H1 (cell line): ENCODE measurements at regions not wholly inside any gene's neighbourhood (a gene's known extent, or its start where the extent isn't known, plus 50 kb on each side); places are given as distances from the start of the nearest gene placed in this dataset.

Experiments used
- CTCF ChIA-PET: fragments of 300-600 bp; sonication (Branson Sonifier 250); formaldehyde crosslinking; loops from one replicate; lab custom pipeline; 2021; ENCODE audit not compliant: partially characterized antibody; lab: Charles Lee
- POLR2A ChIA-PET: fragments of 300-600 bp; sonication (Branson Sonifier 250); formaldehyde crosslinking; loops from one replicate; lab custom pipeline; 2021; ENCODE audit warnings: inconsistent platforms; ENCODE audit not compliant: partially characterized antibody; lab: Charles Lee
- DNase-seq, 2 experiments: peaks; one replicate each; pipeline versions ENCODE4 v3.0.0 to v3.0.0-alpha.2; 2010 to 2022; ENCODE audit warnings: low spot score in 2 of 2, low read depth in 1 of 2, mixed read lengths in 1 of 2
- FAIRE-seq: peaks from 2 replicates; lab custom pipeline; 2011; peaks lifted over from hg19 to GRCh38; lab: Jason Lieb, UNC
- H2AFZ ChIP-seq: 2 replicates; pipeline ENCODE4 v1.8.1; 2012; ENCODE audit warnings: low read length, inconsistent platforms
- H2AK5ac ChIP-seq: 2 replicates; pipeline ENCODE4 v1.6.1; 2013; ENCODE audit warnings: low read depth, low read length
- H2BK120ac ChIP-seq: replicated peaks from 2 replicates; pipeline ENCODE3; 2013; ENCODE audit warnings: low read depth, low read length, inconsistent platforms
- H2BK12ac ChIP-seq: 2 replicates; pipeline ENCODE4 v1.6.1; 2013; ENCODE audit warnings: low read depth, low read length
- H2BK15ac ChIP-seq: 2 replicates; pipeline ENCODE4 v1.6.1; 2013; ENCODE audit warnings: low read length
- H2BK20ac ChIP-seq: 2 replicates; pipeline ENCODE4 v1.6.1; 2013; ENCODE audit warnings: low read length
- H2BK5ac ChIP-seq: 2 replicates; pipeline ENCODE4 v1.6.1; 2013; ENCODE audit warnings: low read depth, low read length
- H3K14ac ChIP-seq: 2 replicates; pipeline ENCODE4 v1.6.1; 2013; ENCODE audit warnings: inconsistent platforms; ENCODE audit not compliant: insufficient read length
- H3K18ac ChIP-seq: 2 replicates; pipeline ENCODE4 v1.6.1; 2013; ENCODE audit warnings: low read length; ENCODE audit errors: extremely low read depth
- H3K23ac ChIP-seq: 2 replicates; pipeline ENCODE4 v1.6.1; 2013; ENCODE audit warnings: inconsistent platforms; ENCODE audit not compliant: insufficient read length
- H3K23me2 ChIP-seq: 2 replicates; pipeline ENCODE4 v1.6.1; 2013; ENCODE audit warnings: low read depth, low read length
- H3K27ac ChIP-seq: 2 replicates; pipeline ENCODE4 v1.6.1; 2011; ENCODE audit warnings: low read depth, low read length, inconsistent platforms
- H3K27me3 ChIP-seq, 4 experiments: replicated peaks in 1 of 4; 1 replicate in 1 of 4; 2 replicates in 3 of 4; pipeline versions ENCODE4 v1.6.1 to v1.8.1; 2011 to 2013; ENCODE audit warnings: low read length in 3 of 4, mild to moderate bottlenecking in 3 of 4, inconsistent platforms in 2 of 4, mixed read lengths in 2 of 4, moderate library complexity in 1 of 4; ENCODE audit not compliant: control insufficient read depth in 3 of 4, insufficient read depth in 3 of 4; ENCODE audit errors: extremely low read depth in 1 of 4
- H3K36me3 ChIP-seq, 4 experiments: 2 replicates each; pipeline versions ENCODE4 v1.6.1 to v1.8.1; 2011 to 2013; ENCODE audit warnings: mild to moderate bottlenecking in 4 of 4, low read length in 3 of 4, moderate library complexity in 2 of 4, control low read depth in 1 of 4, inconsistent platforms in 1 of 4; ENCODE audit not compliant: insufficient read depth in 4 of 4, control insufficient read depth in 2 of 4
- H3K4ac ChIP-seq: replicated peaks from 2 replicates; pipeline ENCODE3; 2013; ENCODE audit warnings: low read length, low read depth, mixed read lengths, inconsistent platforms; ENCODE audit not compliant: insufficient read length
- H3K4me1 ChIP-seq, 4 experiments: replicated peaks in 1 of 4; 1 replicate in 1 of 4; 2 replicates in 3 of 4; pipeline versions ENCODE4 v1.6.1 to v1.8.1; 2011 to 2013; ENCODE audit warnings: low read length in 3 of 4, inconsistent platforms in 2 of 4, mixed read lengths in 1 of 4; ENCODE audit not compliant: insufficient read depth in 4 of 4, control insufficient read depth in 3 of 4
- H3K4me2 ChIP-seq, 2 experiments: 2 replicates each; pipeline versions ENCODE4 v1.6.1 to v1.8.1; 2011 to 2013; ENCODE audit warnings: low read depth in 2 of 2, low read length in 2 of 2, control low read depth in 1 of 2, inconsistent platforms in 1 of 2, mild to moderate bottlenecking in 1 of 2; ENCODE audit not compliant: insufficient read depth in 1 of 2
- H3K4me3 ChIP-seq, 4 experiments: fragments of 200-600, 300-600 bp in 1 of 4; sonication (generic), shearing (Covaris generic), sonication (Bioruptor Twin) in 1 of 4; 2 replicates each; pipeline versions ENCODE4 v1.5.1 to v1.8.1; 2011 to 2016; ENCODE audit warnings: low read length in 4 of 4, low read depth in 3 of 4, control low read depth in 2 of 4, inconsistent platforms in 2 of 4, mild to moderate bottlenecking in 2 of 4, mixed read lengths in 1 of 4, moderate library complexity in 1 of 4; ENCODE audit not compliant: insufficient read depth in 2 of 4; ENCODE audit errors: extremely low read depth in 1 of 4
- H3K56ac ChIP-seq: replicated peaks from 2 replicates; pipeline ENCODE3; 2013; ENCODE audit warnings: low read depth, mild to moderate bottlenecking, mixed read lengths, low read length, inconsistent platforms; ENCODE audit not compliant: insufficient read length
- H3K79me1 ChIP-seq: 2 replicates; pipeline ENCODE4 v1.6.1; 2013; ENCODE audit warnings: low read depth, low read length, control low read depth
- H3K79me2 ChIP-seq, 2 experiments: 2 replicates each; pipeline versions ENCODE4 v1.6.1 to v1.8.1; 2012 to 2013; ENCODE audit warnings: low read length in 2 of 2, mild to moderate bottlenecking in 2 of 2, inconsistent platforms in 1 of 2; ENCODE audit not compliant: insufficient read depth in 2 of 2, control insufficient read depth in 1 of 2
- H3K9ac ChIP-seq, 4 experiments: replicated peaks in 1 of 4; 1 replicate in 1 of 4; 2 replicates in 3 of 4; pipeline versions ENCODE4 v1.6.1 to v1.8.1; 2011 to 2013; ENCODE audit warnings: low read depth in 3 of 4, low read length in 3 of 4, control low read depth in 2 of 4, mild to moderate bottlenecking in 2 of 4, moderate library complexity in 2 of 4, inconsistent platforms in 1 of 4; ENCODE audit errors: extremely low read depth in 1 of 4
- H3K9me3 ChIP-seq, 2 experiments: 2 replicates each; pipeline versions ENCODE4 v1.6.1 to v1.8.1; 2012 to 2013; ENCODE audit warnings: mild to moderate bottlenecking in 2 of 2, moderate library complexity in 2 of 2, control low read depth in 1 of 2, inconsistent platforms in 1 of 2, low read depth in 1 of 2, low read length in 1 of 2, mixed read lengths in 1 of 2; ENCODE audit not compliant: insufficient read depth in 2 of 2
- H4K20me1 ChIP-seq, 2 experiments: replicated peaks in 1 of 2; 2 replicates each; pipeline versions ENCODE3 to v1.8.1; 2011 to 2013; ENCODE audit warnings: inconsistent platforms in 2 of 2, low read length in 2 of 2, mild to moderate bottlenecking in 1 of 2; ENCODE audit not compliant: insufficient read depth in 2 of 2, control insufficient read depth in 1 of 2
- H4K5ac ChIP-seq: 2 replicates; pipeline ENCODE4 v1.6.1; 2013; ENCODE audit warnings: low read length, low read depth, mixed read lengths, inconsistent platforms; ENCODE audit not compliant: insufficient read length
- H4K8ac ChIP-seq: 2 replicates; pipeline ENCODE4 v1.8.0; 2013; ENCODE audit warnings: mild to moderate bottlenecking, moderate library complexity, low read length, inconsistent platforms; ENCODE audit not compliant: insufficient read depth; ENCODE audit errors: extremely low read depth
- H4K91ac ChIP-seq: replicated peaks from 2 replicates; pipeline ENCODE3; 2013; ENCODE audit warnings: low read length, mixed read lengths, inconsistent platforms; ENCODE audit not compliant: insufficient read length
- ASH2L ChIP-seq: fragments of 200-600, 300-600 bp; sonication (generic); IDR thresholded peaks from one replicate; pipeline ENCODE4 v1.7.1; 2017; ENCODE audit warnings: low read length
- CBX8 ChIP-seq: fragments of 300-800, 300-1000 bp; sonication (generic); IDR thresholded peaks from 2 replicates; pipeline ENCODE4 v1.7.1; 2016; ENCODE audit warnings: low read depth, low read length, borderline replicate concordance
- CHD2 ChIP-seq: IDR thresholded peaks from 2 replicates; pipeline ENCODE4 v1.6.1; 2012; ENCODE audit warnings: low read length, improper control_type of control experiment
- CREB1 ChIP-seq: IDR thresholded peaks from 2 replicates; pipeline ENCODE4 v1.6.1; 2012; ENCODE audit warnings: inconsistent platforms
- EGR1 ChIP-seq: IDR thresholded peaks from 2 replicates; pipeline ENCODE4 v1.6.1; 2011; ENCODE audit warnings: low read depth, low read length, borderline replicate concordance
- HDAC2 ChIP-seq, 2 experiments: fragments of 300-600 bp in 1 of 2; sonication (generic) in 1 of 2; IDR thresholded peaks; 2 replicates each; pipeline ENCODE4 v1.6.1; 2011 to 2012; ENCODE audit warnings: low read depth in 2 of 2, low read length in 2 of 2, mild to moderate bottlenecking in 2 of 2, moderate library complexity in 2 of 2, borderline replicate concordance in 1 of 2, inconsistent platforms in 1 of 2
- NRF1 ChIP-seq: IDR thresholded peaks from 2 replicates; pipeline ENCODE4 v1.6.1; 2011; ENCODE audit warnings: mild to moderate bottlenecking, low read depth, low read length, improper control_type of control experiment
- RAD21 ChIP-seq, 2 experiments: IDR thresholded peaks in 1 of 2; conservative IDR thresholded peaks in 1 of 2; 2 replicates each; pipeline ENCODE4 v1.6.1; 2011; ENCODE audit warnings: low read depth in 2 of 2, low read length in 2 of 2, improper control_type of control experiment in 1 of 2, inconsistent platforms in 1 of 2, mild to moderate bottlenecking in 1 of 2, moderate library complexity in 1 of 2
- TBP ChIP-seq: IDR thresholded peaks from 2 replicates; pipeline ENCODE4 v1.6.1; 2011; ENCODE audit warnings: low read depth, low read length, improper control_type of control experiment
- WGBS, 2 experiments: shearing (Covaris generic) in 1 of 2; methylation state at CpG; one replicate each; pipeline versions ENCODE4 v1.1.6 to v1.1.7; 2013 to 2015; ENCODE audit warnings: low lambda C conversion rate in 2 of 2, mixed read lengths in 2 of 2, inconsistent platforms in 1 of 2, low coverage in 1 of 2, missing lambda C conversion rate in 1 of 2; ENCODE audit not compliant: insufficient replicate concordance in 2 of 2, insufficient coverage in 1 of 2, insufficient read length in 1 of 2; ENCODE audit errors: extremely low coverage in 1 of 2, missing lambda C conversion rate in 1 of 2; 5-methylcytosine and 5-hydroxymethylcytosine counted together
- TF ChIP-seq, protein P1 (sequence below), 3 experiments: IDR thresholded peaks; 1 replicate in 2 of 3; 2 replicates in 1 of 3; pipeline versions ENCODE4 v1.5.1 to v1.6.1; 2011; ENCODE audit warnings: low read length in 3 of 3, mild to moderate bottlenecking in 3 of 3, inconsistent platforms in 2 of 3, low read depth in 1 of 3, moderate library complexity in 1 of 3; ENCODE audit not compliant: insufficient read depth in 1 of 3; ENCODE audit errors: control extremely low read depth in 1 of 3

DNA sequence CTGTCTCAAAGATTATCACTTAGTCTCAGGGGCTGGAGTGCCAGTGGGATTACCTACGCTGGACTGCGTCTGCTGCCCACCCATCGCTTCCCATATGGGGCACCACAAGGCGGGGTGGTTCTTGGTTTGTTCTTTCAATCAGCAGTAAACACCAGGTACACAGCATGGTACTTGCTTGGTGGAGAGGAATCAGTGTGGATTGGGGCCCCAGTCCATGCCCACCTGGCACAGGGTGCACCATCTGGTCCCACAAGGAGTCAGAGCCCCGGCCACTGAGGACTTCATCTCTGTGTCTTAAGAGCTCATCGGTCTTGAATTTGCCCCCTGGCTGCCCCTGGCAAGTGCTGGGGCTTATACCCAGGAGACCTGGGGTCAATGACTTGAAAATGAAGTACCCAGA, 96.2 kb downstream of the GLI2 start:
- Histone ChIP-seq H3K9ac (no peak overlapping the region), H3K18ac (no peak overlapping the region), H3K79me2 (peaks cover 0 to 59% of the 10 kb centered on the region in 2 experiments; a peak in 2 of 4 replicates), H3K23ac (no peak overlapping the region), H2BK120ac (no peak overlapping the region), H3K4me2 (no peak overlapping the region), H2BK12ac (no peak overlapping the region), H3K36me3 (peaks cover 0 to 6% (median under 1%) of the 10 kb centered on the region in 4 experiments; a peak in 2 of 8 replicates), H3K27ac (no peak overlapping the region), H3K9me3 (no peaks in the 10 kb centered on the region; a peak in 1 of 4 replicates), H4K20me1 (peaks cover 8 to 26% of the 10 kb centered on the region in 2 experiments), H3K56ac (no peak overlapping the region), H3K23me2 (no peaks in the 10 kb centered on the region), H3K4ac (no peak overlapping the region), H2BK5ac (0 out of 2 replicates have a peak overlapping the region, but pooled peaks have one; percentile 29), H4K8ac (no peak overlapping the region), H3K79me1 (peaks cover 28% of the 10 kb centered on the region), H3K4me3 (no peak overlapping the region), H4K5ac (no peak overlapping the region), H3K27me3 (no peaks in the 10 kb centered on the region), H4K91ac (no peak overlapping the region), H3K4me1 (peaks cover 2 to 16% (median 8%) of the 10 kb centered on the region in 4 experiments; a peak in 6 of 7 replicates), H2BK15ac (no peak overlapping the region), H2AK5ac (no peak overlapping the region), H2AFZ (no peak overlapping the region), H3K14ac (no peak overlapping the region), H2BK20ac (no peak overlapping the region)
- no peak for DNase-seq
- CTCF ChIA-PET, result interaction anchor here (0.6 to 3.1 kb wide), 9 partner anchors 26 to 219 kb away, joined by 3 to 22 read pairs (median 6); no protein-coding TSS in a partner anchor
- POLR2A ChIA-PET, result no interaction called here
- FAIRE-seq, result no peak
- WGBS, 2 experiments, result 95% methylated on average over 6 of the region's 6 CpGs; no CpG with 5 or more reads in 1 of the 2 experiments
- TF ChIP-seq, protein P1, sequence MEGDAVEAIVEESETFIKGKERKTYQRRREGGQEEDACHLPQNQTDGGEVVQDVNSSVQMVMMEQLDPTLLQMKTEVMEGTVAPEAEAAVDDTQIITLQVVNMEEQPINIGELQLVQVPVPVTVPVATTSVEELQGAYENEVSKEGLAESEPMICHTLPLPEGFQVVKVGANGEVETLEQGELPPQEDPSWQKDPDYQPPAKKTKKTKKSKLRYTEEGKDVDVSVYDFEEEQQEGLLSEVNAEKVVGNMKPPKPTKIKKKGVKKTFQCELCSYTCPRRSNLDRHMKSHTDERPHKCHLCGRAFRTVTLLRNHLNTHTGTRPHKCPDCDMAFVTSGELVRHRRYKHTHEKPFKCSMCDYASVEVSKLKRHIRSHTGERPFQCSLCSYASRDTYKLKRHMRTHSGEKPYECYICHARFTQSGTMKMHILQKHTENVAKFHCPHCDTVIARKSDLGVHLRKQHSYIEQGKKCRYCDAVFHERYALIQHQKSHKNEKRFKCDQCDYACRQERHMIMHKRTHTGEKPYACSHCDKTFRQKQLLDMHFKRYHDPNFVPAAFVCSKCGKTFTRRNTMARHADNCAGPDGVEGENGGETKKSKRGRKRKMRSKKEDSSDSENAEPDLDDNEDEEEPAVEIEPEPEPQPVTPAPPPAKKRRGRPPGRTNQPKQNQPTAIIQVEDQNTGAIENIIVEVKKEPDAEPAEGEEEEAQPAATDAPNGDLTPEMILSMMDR (IDR thresholded peaks at IDR 0.05; ENCODE audit: control extremely low read depth in 1 of 3, insufficient read depth in 1 of 3, low read depth in 1 of 3, low read length in 3 of 3), result no peak
- TF ChIP-seq ASH2L (no peak), NRF1 (no peak), RAD21 (IDR thresholded peaks at IDR 0.05 in 1 of 2, conservative IDR thresholded peaks at IDR 0.05 in 1 of 2; ENCODE audit: low read depth in 2 of 2, low read length in 2 of 2) (no peak), TBP (no peak), CREB1 (no peak), EGR1 (no peak), CBX8 (no peak), HDAC2 (IDR thresholded peaks at IDR 0.05; ENCODE audit: borderline replicate concordance in 1 of 2, low read depth in 2 of 2, low read length in 2 of 2) (no peak), CHD2 (no peak)
